Esophagus muscularis mucosa (tissue), 4 donors: ENCODE measurements at regions not wholly inside any gene's neighbourhood (a gene's known extent, or its start where the extent isn't known, plus 50 kb on each side); places are given as distances from the start of the nearest gene placed in this dataset.

Experiments used
- DNase-seq: peaks from one replicate; pipeline ENCODE4 v3.0.0-alpha.2; 2017; ENCODE audit errors: extremely low spot score
- H3K27ac ChIP-seq, 4 donors: fragments of 200-600 bp; sonication (generic); replicated peaks in 1 of 4; 1 replicate in 3 of 4; 2 replicates in 1 of 4; pipeline ENCODE4 v1.5.1; 2016 to 2019; ENCODE audit warnings: mild to moderate bottlenecking in 1 of 4
- H3K27me3 ChIP-seq, 4 donors: fragments of 200-600 bp; sonication (generic); one replicate each; pipeline versions ENCODE4 v1.5.1 to v1.6.0; 2016 to 2019
- H3K36me3 ChIP-seq, 4 donors: fragments of 200-600 bp; sonication (generic); one replicate each; pipeline ENCODE4 v1.5.1; 2016 to 2019
- H3K4me1 ChIP-seq, 4 donors: fragments of 200-600 bp; sonication (generic); one replicate each; pipeline ENCODE4 v1.5.1; 2016 to 2019
- H3K4me3 ChIP-seq, 4 donors: fragments of 200-600 bp; sonication (generic); 1 replicate in 2 of 4; 2 replicates in 2 of 4; pipeline ENCODE4 v1.5.1; 2016 to 2019; ENCODE audit warnings: mild to moderate bottlenecking in 4 of 4, moderate library complexity in 1 of 4
- H3K9me3 ChIP-seq, 4 donors: fragments of 200-600 bp; sonication (generic); 1 replicate in 3 of 4; 2 replicates in 1 of 4; pipeline ENCODE4 v1.5.1; 2016 to 2019
- CTCF ChIP-seq, 3 experiments: fragments of 200-600 bp in 2 of 3; fragments of 450-650 bp in 1 of 3; sonication (generic) in 2 of 3; IDR thresholded peaks; one replicate each; pipeline ENCODE4 v1.5.1; 2017 to 2019; ENCODE audit warnings: antibody characterized with exemption in 3 of 3, mild to moderate bottlenecking in 2 of 3, moderate library complexity in 1 of 3
- EP300 ChIP-seq: sonication (generic); formaldehyde crosslinking; IDR thresholded peaks from one replicate; pipeline ENCODE4 v1.6.1; 2017; ENCODE audit warnings: antibody characterized with exemption
- POLR2A ChIP-seq: fragments of 450-650 bp; IDR thresholded peaks from one replicate; pipeline ENCODE4 v1.6.1; 2017; ENCODE audit warnings: antibody characterized with exemption, moderate library complexity, mild to moderate bottlenecking, low read depth
- POLR2AphosphoS5 ChIP-seq, 2 donors: sonication (generic); formaldehyde crosslinking; IDR thresholded peaks; one replicate each; pipeline ENCODE4 v1.6.1; 2017; ENCODE audit warnings: antibody characterized with exemption in 2 of 2
- WGBS: methylation state at CpG from one replicate; pipeline ENCODE4 v1.1.5; 2018; 5-methylcytosine and 5-hydroxymethylcytosine counted together
- intact Hi-C: fragments of 100-400 bp; cut with DNase I; formaldehyde crosslinking; loops from one replicate; pipeline ENCODE4 v1.15.1; 2023

GRCh38 chr12:87923361-87923760 is 105.8 kb downstream of the C12orf50 start:
- TF ChIP-seq EP300 (no peak), POLR2AphosphoS5 (IDR thresholded peaks at IDR 0.05) (no peak), CTCF (IDR thresholded peaks at IDR 0.05) (no peak), POLR2A (no peak)
- Histone ChIP-seq H3K4me1 (no peaks in the 10 kb centered on the region), H3K27me3 (no peaks in the 10 kb centered on the region), H3K36me3 (no peaks in the 10 kb centered on the region), H3K9me3 (no peaks in the 10 kb centered on the region), H3K4me3 (no peak overlapping the region), H3K27ac (no peak overlapping the region)
- intact Hi-C loops: no loop called here
- no peak for DNase-seq
- WGBS: 75% methylated on average over 3 of the region's 3 CpGs

GRCh38 chr12:87922736-87923135 is 106.5 kb downstream of the C12orf50 start:
- H3K9me3 ChIP-seq: no peaks in the 10 kb centered on the region
- no peaks in the 10 kb centered on the region for H3K36me3 ChIP-seq
- no peak overlapping the region for H3K4me3 ChIP-seq
- intact Hi-C loops: no loop called here
- H3K4me1 ChIP-seq: no peaks in the 10 kb centered on the region
- H3K27me3 ChIP-seq: no peaks in the 10 kb centered on the region
- DNase-seq: no peak
- no peak overlapping the region for H3K27ac ChIP-seq
- WGBS: 56% methylated on average over 2 of the region's 2 CpGs
- TF ChIP-seq POLR2A (no peak), CTCF (IDR thresholded peaks at IDR 0.05) (no peak), POLR2AphosphoS5 (IDR thresholded peaks at IDR 0.05) (no peak), EP300 (no peak)

- Histone ChIP-seq H3K9me3 (no peaks in the 10 kb centered on the region), H3K27ac (no peak overlapping the region), H3K27me3 (no peaks in the 10 kb centered on the region), H3K36me3 (no peaks in the 10 kb centered on the region), H3K4me3 (no peak overlapping the region), H3K4me1 (no peaks in the 10 kb centered on the region)
- no peak for DNase-seq
- TF ChIP-seq CTCF (IDR thresholded peaks at IDR 0.05) (no peak), POLR2AphosphoS5 (IDR thresholded peaks at IDR 0.05) (no peak), EP300 (no peak), POLR2A (no peak)
- WGBS: 58% methylated on average over 4 of the region's 4 CpGs
- intact Hi-C loops: no loop called here
Observed at GRCh38 chr12:87921621-87922020, 107.6 kb downstream of the C12orf50 start.

GRCh38 chr12:87920139-87920538 is 109.1 kb downstream of the C12orf50 start:
- no peak overlapping the region for H3K4me3 ChIP-seq
- no peaks in the 10 kb centered on the region for H3K9me3 ChIP-seq
- no peaks in the 10 kb centered on the region for H3K36me3 ChIP-seq
- TF ChIP-seq EP300 (no peak), POLR2AphosphoS5 (IDR thresholded peaks at IDR 0.05) (no peak), CTCF (IDR thresholded peaks at IDR 0.05) (no peak), POLR2A (no peak)
- no peaks in the 10 kb centered on the region for H3K4me1 ChIP-seq
- H3K27me3 ChIP-seq: no peaks in the 10 kb centered on the region
- no peak for DNase-seq
- intact Hi-C loops: no loop called here
- no peak overlapping the region for H3K27ac ChIP-seq

- intact Hi-C loops: no loop called here
Observed at GRCh38 chr12:87901457-87901856, 127.7 kb downstream of the C12orf50 start.

More at GRCh38 chr12:87901457-87901856, 127.7 kb downstream of the C12orf50 start:
- H3K4me3 ChIP-seq: no peak overlapping the region
- no peaks in the 10 kb centered on the region for H3K27me3 ChIP-seq
- H3K4me1 ChIP-seq: no peaks in the 10 kb centered on the region
- 82% methylated on average over 4 of the region's 4 CpGs for WGBS
- no peak for DNase-seq
- no peak overlapping the region for H3K27ac ChIP-seq
- TF ChIP-seq CTCF (IDR thresholded peaks at IDR 0.05): no peak
- no peak for TF ChIP-seq EP300
- no peak for TF ChIP-seq POLR2AphosphoS5 (IDR thresholded peaks at IDR 0.05)
- no peak for TF ChIP-seq POLR2A
- no peaks in the 10 kb centered on the region for H3K9me3 ChIP-seq
- H3K36me3 ChIP-seq: no peaks in the 10 kb centered on the region
